ENCODE measurements at regions not wholly inside any gene's neighbourhood (a gene's known extent, or its start where the extent isn't known, plus 50 kb on each side); places are given as distances from the start of the nearest gene placed in this dataset.

- intact Hi-C loops (cut with micrococcal nuclease) (no loop called here), in situ Hi-C loops (cut with MboI) (no loop called here)
- Histone ChIP-seq H3K27me3 (ENCODE audit: control insufficient read depth in 2 of 2, insufficient read depth in 2 of 2, low read length in 2 of 2) (no peaks in the 10 kb centered on the region), H2AFZ (ENCODE audit: low read depth, low read length) (no peak overlapping the region), H3K4me1 (replicated peaks in 1 of 2; ENCODE audit: control insufficient read depth in 2 of 2, insufficient read depth in 2 of 2, low read length in 2 of 2) (no peaks in the 10 kb centered on the region), H3K79me2 (ENCODE audit: control insufficient read depth, insufficient read depth, low read length) (no peaks in the 10 kb centered on the region), H3K4me3 (no peak overlapping the region), H3K9me3 (replicated peaks; ENCODE audit: control insufficient read depth, insufficient read depth, low read depth, low read length) (no peaks in the 10 kb centered on the region), H3K36me3 (ENCODE audit: control insufficient read depth, insufficient read depth, low read length) (no peaks in the 10 kb centered on the region), H4K20me1 (replicated peaks; ENCODE audit: control insufficient read depth, insufficient read depth, low read length) (no peaks in the 10 kb centered on the region), H3K9me1 (ENCODE audit: control insufficient read depth, insufficient read depth, low read length) (no peaks in the 10 kb centered on the region), H3K4me2 (ENCODE audit: insufficient read depth, low read length) (no peak overlapping the region), H3K9ac (ENCODE audit: insufficient read depth in 1 of 2, low read depth in 2 of 2, low read length in 2 of 2) (no peak overlapping the region), H3K27ac (ENCODE audit: extremely low read depth, low read depth, low read length) (no peak overlapping the region)
- ATAC-seq (no peak), DNase-seq (ENCODE audit: extremely low read depth in 1 of 4, low spot score in 3 of 4) (no peak), FAIRE-seq (no peak)
- no peak for TF ChIP-seq XRCC5 (IDR thresholded peaks at IDR 0.05; ENCODE audit: low read depth, low read length)
- TF ChIP-seq FOXJ2 (tag; IDR thresholded peaks at IDR 0.05) = no peak
- TF ChIP-seq ZNF263 (CRISPR knock-in tag; IDR thresholded peaks at IDR 0.05; ENCODE audit: borderline replicate concordance) = no peak
- TF ChIP-seq ZNF57 (CRISPR knock-in tag; IDR thresholded peaks at IDR 0.05) = no peak
- TF ChIP-seq FOXA3 (CRISPR knock-in tag; conservative IDR thresholded peaks at IDR 0.05 in 1 of 2, IDR thresholded peaks at IDR 0.05 in 1 of 2) = no peak
- no peak for TF ChIP-seq MTA1 (IDR thresholded peaks at IDR 0.05; ENCODE audit: borderline replicate concordance)
- no peak for TF ChIP-seq CTCFL (IDR thresholded peaks at IDR 0.05; ENCODE audit: borderline replicate concordance, insufficient read depth, low read depth, low read length, poor library complexity, severe bottlenecking)
- TF ChIP-seq ZNF707 (CRISPR knock-in tag; conservative IDR thresholded peaks at IDR 0.05) = no peak
- no peak for TF ChIP-seq NEUROD1 (IDR thresholded peaks at IDR 0.05; ENCODE audit: borderline replicate concordance, low read depth, low read length, partially characterized antibody)
- TF ChIP-seq NKRF (IDR thresholded peaks at IDR 0.05; ENCODE audit: borderline replicate concordance) = no peak
- TF ChIP-seq ZNF76 (CRISPR knock-in tag; IDR thresholded peaks at IDR 0.05; ENCODE audit: borderline replicate concordance) = no peak
- no peak for TF ChIP-seq GATA2 (CRISPR knock-in tag; IDR thresholded peaks at IDR 0.05)
- no peak for TF ChIP-seq GABPA (tag; conservative IDR thresholded peaks at IDR 0.05; ENCODE audit: low read depth)
- TF ChIP-seq SMARCE1 (IDR thresholded peaks at IDR 0.05) = no peak
- TF ChIP-seq ZNF584 (CRISPR knock-in tag; IDR thresholded peaks at IDR 0.05; ENCODE audit: low read depth) = no peak
- no TSS peak for BruUV-seq (replicated peaks)
- WGBS (ENCODE audit: insufficient coverage, low coverage, missing lambda C conversion rate) = 3% methylated on average over 2 of the region's 2 CpGs
- ChIA-PET CTCF (ENCODE audit: low intra/inter-chr PET ratio) (no interaction called here), POLR2A (no interaction called here)
Observed at GRCh38 chr4:36675436-36675835, 394.0 kb downstream of the DTHD1 start.
